HCT116 (cell line): ENCODE measurements at regions not wholly inside any gene's neighbourhood (a gene's known extent, or its start where the extent isn't known, plus 50 kb on each side); places are given as distances from the start of the nearest gene placed in this dataset.

Source experiments
- ATAC-seq: fragments of 200-7000 bp; cut with Tn5 transposase; 2 replicates; pipeline ENCODE4 v1.9.1; 2020; ENCODE audit warnings: mild to moderate bottlenecking, moderate library complexity
- BruUV-seq: library from RNA; stranded (reverse); fragments of 400-500 nt; replicated peaks from 2 replicates; lab custom pipeline; 2021; lab: Mats Ljungman, UMichigan
- CTCF ChIA-PET: fragments of 300-600 bp; sonication (Branson Sonifier 250); formaldehyde crosslinking; loops from one replicate; lab custom pipeline; 2021; ENCODE audit warnings: antibody characterized with exemption; lab: Charles Lee
- POLR2A ChIA-PET: fragments of 300-600, 350-600 bp; sonication (Branson Sonifier 250); formaldehyde crosslinking; loops from one replicate; lab custom pipeline; 2021; ENCODE audit warnings: antibody characterized with exemption; lab: Charles Lee
- RAD21 ChIA-PET, 2 experiments: fragments of 300-600 bp; sonication (Branson Sonifier 250); formaldehyde crosslinking; loops; one replicate each; lab custom pipeline; 2023; ENCODE audit warnings: low total read pairs in 2 of 2; ENCODE audit not compliant: uncharacterized antibody in 2 of 2, unreplicated experiment in 2 of 2, low non-redundant PET in 1 of 2; lab: Charles Lee
- DNase-seq: peaks from one replicate; pipeline ENCODE4 v3.0.0-alpha.2; 2010; ENCODE audit warnings: low read depth, low spot score
- H2AFZ ChIP-seq: fragments of 200-600 bp; shearing (Covaris generic), sonication (generic); 2 replicates; pipeline ENCODE4 v1.6.1; 2017; ENCODE audit warnings: low read depth, mixed run types, mixed read lengths, antibody characterized with exemption, low read length; ENCODE audit not compliant: poor library complexity, severe bottlenecking
- H3K27ac ChIP-seq: 2 replicates; pipeline ENCODE4 v1.5.1; 2012; ENCODE audit warnings: low read depth, low read length
- H3K27me3 ChIP-seq: fragments of 200-600 bp; sonication (generic); 2 replicates; pipeline ENCODE4 v1.6.1; 2016; ENCODE audit warnings: mixed run types, low read length, mixed read lengths; ENCODE audit not compliant: insufficient read depth
- H3K36me3 ChIP-seq, 2 experiments: fragments of 200-500 bp in 1 of 2; fragments of 200-600 bp in 1 of 2; sonication (Bioruptor generic) in 1 of 2; sonication (generic) in 1 of 2; 2 replicates each; pipeline versions ENCODE4 v1.5.1 to v1.6.1; 2014 to 2016; ENCODE audit warnings: low read length in 2 of 2, inconsistent platforms in 1 of 2, mixed read lengths in 1 of 2, mixed run types in 1 of 2; ENCODE audit not compliant: insufficient read depth in 2 of 2, control insufficient read depth in 1 of 2
- H3K4me1 ChIP-seq, 2 experiments: fragments of 200-600 bp in 1 of 2; sonication (generic) in 1 of 2; 2 replicates each; pipeline versions ENCODE4 v1.5.1 to v1.6.1; 2012 to 2017; ENCODE audit warnings: low read length in 2 of 2, inconsistent platforms in 1 of 2, mild to moderate bottlenecking in 1 of 2, mixed read lengths in 1 of 2, mixed run types in 1 of 2, moderate library complexity in 1 of 2; ENCODE audit not compliant: insufficient read depth in 2 of 2, control insufficient read depth in 1 of 2
- H3K4me2 ChIP-seq: fragments of 200-600 bp; sonication (generic); 2 replicates; pipeline ENCODE4 v1.6.1; 2017; ENCODE audit warnings: mixed run types, low read length, mixed read lengths
- H3K4me3 ChIP-seq, 2 experiments: fragments of 200-600 bp in 1 of 2; sonication (generic) in 1 of 2; replicated peaks in 1 of 2; 2 replicates each; pipeline ENCODE4 v1.5.1; 2011 to 2016; ENCODE audit warnings: low read length in 2 of 2, control low read depth in 1 of 2, low read depth in 1 of 2, mild to moderate bottlenecking in 1 of 2, mixed read lengths in 1 of 2, mixed run types in 1 of 2
- H3K79me2 ChIP-seq: fragments of 200-600 bp; sonication (generic); 2 replicates; pipeline ENCODE4 v1.6.1; 2017; ENCODE audit warnings: mild to moderate bottlenecking, mixed run types, low read length, moderate library complexity, mixed read lengths; ENCODE audit not compliant: insufficient read depth
- H3K9ac ChIP-seq: fragments of 200-600 bp; sonication (generic); 2 replicates; pipeline ENCODE4 v1.6.1; 2016; ENCODE audit warnings: low read length, mixed read lengths
- H3K9me2 ChIP-seq: fragments of 200-600 bp; sonication (generic), shearing (Covaris generic); 2 replicates; pipeline ENCODE4 v1.6.1; 2017; ENCODE audit warnings: mixed run types, mild to moderate bottlenecking, moderate library complexity; ENCODE audit not compliant: insufficient read depth
- H3K9me3 ChIP-seq, 2 experiments: fragments of 200-500 bp in 1 of 2; fragments of 200-600 bp in 1 of 2; sonication (Bioruptor generic) in 1 of 2; sonication (generic) in 1 of 2; 2 replicates each; pipeline ENCODE4 v1.6.1; 2014 to 2017; ENCODE audit warnings: low read length in 2 of 2, mixed read lengths in 2 of 2, inconsistent platforms in 1 of 2, low read depth in 1 of 2, mild to moderate bottlenecking in 1 of 2, mixed run types in 1 of 2, moderate library complexity in 1 of 2; ENCODE audit not compliant: control insufficient read depth in 1 of 2, insufficient read depth in 1 of 2
- H4K20me1 ChIP-seq: fragments of 200-600 bp; sonication (generic), shearing (Covaris generic); 2 replicates; pipeline ENCODE4 v1.6.1; 2017; ENCODE audit warnings: mixed run types, mild to moderate bottlenecking, moderate library complexity; ENCODE audit not compliant: insufficient read depth
- CBX3 ChIP-seq: IDR thresholded peaks from 2 replicates; pipeline ENCODE4 v1.6.1; 2012; ENCODE audit warnings: low read depth
- CEBPB ChIP-seq: IDR thresholded peaks from 2 replicates; pipeline ENCODE4 v1.6.1; 2012; ENCODE audit warnings: low read depth
- ELF1 ChIP-seq: IDR thresholded peaks from 2 replicates; pipeline ENCODE4 v1.6.1; 2012; ENCODE audit warnings: low read depth, borderline replicate concordance
- EZH2phosphoT487 ChIP-seq: fragments of 200-600 bp; IDR thresholded peaks from 2 replicates; pipeline ENCODE4 v1.6.1; 2018; ENCODE audit warnings: antibody characterized with exemption, borderline replicate concordance
- POLR2A ChIP-seq: IDR thresholded peaks from 2 replicates; pipeline ENCODE4 v1.7.0; 2011; ENCODE audit warnings: borderline replicate concordance; ENCODE audit not compliant: insufficient read depth, insufficient read length; ENCODE audit errors: extremely low read depth
- RAD21 ChIP-seq: IDR thresholded peaks from 2 replicates; pipeline ENCODE4 v1.6.1; 2012; ENCODE audit warnings: low read depth, mild to moderate bottlenecking
- REST ChIP-seq: IDR thresholded peaks from 2 replicates; pipeline ENCODE4 v1.6.1; 2012; ENCODE audit warnings: low read depth
- SIN3A ChIP-seq: IDR thresholded peaks from 2 replicates; pipeline ENCODE4 v1.6.1; 2012; ENCODE audit warnings: low read depth
- SP1 ChIP-seq: IDR thresholded peaks from 2 replicates; pipeline ENCODE4 v1.6.1; 2012; ENCODE audit warnings: low read depth
- TCF7L2 ChIP-seq: IDR thresholded peaks from 2 replicates; pipeline ENCODE4 v1.7.0; 2011; ENCODE audit warnings: borderline replicate concordance, inconsistent platforms; ENCODE audit not compliant: insufficient read depth, insufficient read length; ENCODE audit errors: extremely low read depth
- YY1 ChIP-seq: IDR thresholded peaks from 2 replicates; pipeline ENCODE4 v1.6.1; 2011; ENCODE audit warnings: low read length, low read depth, moderate library complexity, mild to moderate bottlenecking; ENCODE audit not compliant: insufficient replicate concordance; ENCODE audit errors: extremely low read depth
- ZNF274 ChIP-seq: fragments of 200-500 bp; sonication (Bioruptor generic); IDR thresholded peaks from 2 replicates; pipeline ENCODE4 v1.6.1; 2014; ENCODE audit warnings: mild to moderate bottlenecking, low read depth, low read length, inconsistent platforms
- intact Hi-C: fragments of 100-400 bp; cut with micrococcal nuclease; formaldehyde crosslinking; loops from 2 replicates; pipeline ENCODE4 v1.10.0; 2022

- TF ChIP-seq RAD21 (no peak), POLR2A (no peak), YY1 (no peak)
These were observed 90.4 kb upstream of the RAB40AL start (continued) for GRCh38 chrX:102846544-102847236.

- Histone ChIP-seq H3K79me2 (no peaks in the 10 kb centered on the region), H3K4me1 (no peaks in the 10 kb centered on the region), H4K20me1 (no peaks in the 10 kb centered on the region), H3K27me3 (no peaks in the 10 kb centered on the region), H3K4me2 (no peak overlapping the region), H3K9me2 (no peaks in the 10 kb centered on the region), H3K9ac (no peak overlapping the region), H2AFZ (no peak overlapping the region), H3K36me3 (no peaks in the 10 kb centered on the region), H3K4me3 (no peak overlapping the region), H3K9me3 (no peaks in the 10 kb centered on the region), H3K27ac (no peak overlapping the region)
- ChIA-PET CTCF (no interaction called here), RAD21 (no interaction called here), POLR2A (no interaction called here)
- no peak for TF ChIP-seq CEBPB
- no peak for TF ChIP-seq CBX3
- no peak for TF ChIP-seq SP1
- TF ChIP-seq EZH2phosphoT487, result no peak
- no peak for TF ChIP-seq ELF1
- ATAC-seq, result no peak
- BruUV-seq, result no TSS peak
- DNase-seq, result no peak
- intact Hi-C loops, result loop anchor here (10.0 kb wide), 1 partner anchor 57 kb away; no protein-coding TSS in a partner anchor
These were observed 89.7 kb upstream of the RAB40AL start for GRCh38 chrX:102847362-102847761.

- no peaks in the 10 kb centered on the region for H4K20me1 ChIP-seq
- DNase-seq, result no peak
- no peak overlapping the region for H3K27ac ChIP-seq
- H3K4me1 ChIP-seq, result no peaks in the 10 kb centered on the region
- no peaks in the 10 kb centered on the region for H3K79me2 ChIP-seq
- H3K9ac ChIP-seq, result no peak overlapping the region
- H2AFZ ChIP-seq, result no peak overlapping the region
- H3K9me2 ChIP-seq, result no peaks in the 10 kb centered on the region
- RAD21 ChIA-PET, result no interaction called here
- no peak overlapping the region for H3K4me3 ChIP-seq
- no TSS peak for BruUV-seq
- H3K9me3 ChIP-seq, result no peaks in the 10 kb centered on the region
- no peak for ATAC-seq
- CTCF ChIA-PET, result no interaction called here
- H3K4me2 ChIP-seq, result no peak overlapping the region
- intact Hi-C loops, result loop anchor here (10.0 kb wide), 1 partner anchor 55 kb away; no protein-coding TSS in a partner anchor
- no peaks in the 10 kb centered on the region for H3K27me3 ChIP-seq
- no peaks in the 10 kb centered on the region for H3K36me3 ChIP-seq
- POLR2A ChIA-PET, result no interaction called here
- TF ChIP-seq ZNF274 (no peak), ELF1 (no peak), SIN3A (no peak), TCF7L2 (no peak), SP1 (no peak), CEBPB (no peak), REST (no peak), CBX3 (no peak)
These were observed 87.7 kb upstream of the RAB40AL start for GRCh38 chrX:102849396-102849795.
